ENCODE measurements at regions not wholly inside any gene's neighbourhood (a gene's known extent, or its start where the extent isn't known, plus 50 kb on each side); places are given as distances from the start of the nearest gene placed in this dataset.

DNA sequence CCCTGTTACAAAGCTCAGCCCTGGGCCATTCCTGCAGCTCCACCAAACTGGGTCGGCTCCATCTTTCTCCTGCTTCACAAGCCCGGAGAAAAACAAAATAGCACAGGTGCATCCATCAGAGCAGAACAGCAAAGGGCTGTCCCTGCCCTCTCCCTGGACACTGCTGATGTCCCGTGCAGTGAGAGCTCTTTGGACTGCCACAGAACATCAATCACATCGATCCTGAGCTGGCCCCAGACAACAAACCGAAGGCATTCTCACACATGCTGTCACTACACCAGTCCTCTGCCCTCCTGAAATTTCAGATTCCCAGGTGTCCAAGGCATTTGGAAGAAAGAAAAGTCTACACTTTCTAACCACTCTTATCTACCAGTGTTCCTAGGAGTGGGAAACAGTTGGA is 427.1 kb upstream of the ZMIZ1 start:
- H3K4me1 ChIP-seq (ENCODE audit: control insufficient read depth in 3 of 3, insufficient read depth in 3 of 3, low read length in 3 of 3), result peaks cover 4 to 13% (median 13%) of the 10 kb centered on the region in 3 donors
- no peaks in the 10 kb centered on the region for H3K27me3 ChIP-seq (ENCODE audit: control insufficient read depth in 3 of 3, insufficient read depth in 3 of 3, low read length in 3 of 3)
- H3K4me3 ChIP-seq (ENCODE audit: low read length in 3 of 3), result no peak overlapping the region
- no peak overlapping the region for H3K9ac ChIP-seq (ENCODE audit: low read depth in 1 of 3, low read length in 3 of 3)
- H3K27ac ChIP-seq (ENCODE audit: low read depth, low read length), result no peak overlapping the region
- no peaks in the 10 kb centered on the region for H3K9me3 ChIP-seq (ENCODE audit: control insufficient read depth in 3 of 3, low read length in 3 of 3)
- H3K36me3 ChIP-seq (ENCODE audit: control insufficient read depth in 3 of 3, insufficient read depth in 3 of 3, low read length in 3 of 3), result no peaks in the 10 kb centered on the region

DNA sequence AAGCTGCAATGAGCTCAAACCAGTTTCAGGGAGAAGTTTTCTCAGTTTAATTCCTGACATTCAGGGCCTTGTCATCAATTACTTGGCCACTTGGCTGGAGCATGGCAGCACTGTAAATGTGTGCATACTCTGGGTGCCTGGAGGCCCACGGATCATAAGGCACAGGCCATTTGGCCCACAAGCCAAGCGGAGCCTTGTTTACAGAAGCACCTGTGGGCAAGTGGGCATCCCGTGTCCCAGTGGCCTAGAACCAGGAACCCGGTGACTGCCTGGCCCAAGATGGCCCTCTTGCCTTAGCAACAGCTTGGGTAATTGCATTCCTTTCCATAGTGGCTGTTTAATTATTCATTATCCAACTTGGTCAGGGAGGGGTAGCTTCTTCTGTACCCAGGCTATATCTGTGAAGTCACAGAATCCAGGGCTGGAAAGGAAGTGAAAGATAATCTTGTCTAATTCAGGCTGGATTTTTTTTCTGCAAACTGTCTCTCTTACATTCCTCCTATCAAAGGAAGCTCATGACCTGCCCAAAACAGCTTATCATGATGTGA is 426.4 kb upstream of the ZMIZ1 start:
- Histone ChIP-seq H3K27me3 (ENCODE audit: control insufficient read depth in 3 of 3, insufficient read depth in 3 of 3, low read length in 3 of 3) (no peaks in the 10 kb centered on the region), H3K36me3 (ENCODE audit: control insufficient read depth in 3 of 3, insufficient read depth in 3 of 3, low read length in 3 of 3) (no peaks in the 10 kb centered on the region), H3K9ac (ENCODE audit: low read depth in 1 of 3, low read length in 3 of 3) (no peak overlapping the region), H3K9me3 (ENCODE audit: control insufficient read depth in 3 of 3, low read length in 3 of 3) (no peaks in the 10 kb centered on the region), H3K27ac (ENCODE audit: low read depth, low read length) (no peak overlapping the region), H3K4me3 (ENCODE audit: low read length in 3 of 3) (no peak overlapping the region), H3K4me1 (ENCODE audit: control insufficient read depth in 3 of 3, insufficient read depth in 3 of 3, low read length in 3 of 3) (peaks cover 4 to 13% (median 13%) of the 10 kb centered on the region in 3 donors)

DNA sequence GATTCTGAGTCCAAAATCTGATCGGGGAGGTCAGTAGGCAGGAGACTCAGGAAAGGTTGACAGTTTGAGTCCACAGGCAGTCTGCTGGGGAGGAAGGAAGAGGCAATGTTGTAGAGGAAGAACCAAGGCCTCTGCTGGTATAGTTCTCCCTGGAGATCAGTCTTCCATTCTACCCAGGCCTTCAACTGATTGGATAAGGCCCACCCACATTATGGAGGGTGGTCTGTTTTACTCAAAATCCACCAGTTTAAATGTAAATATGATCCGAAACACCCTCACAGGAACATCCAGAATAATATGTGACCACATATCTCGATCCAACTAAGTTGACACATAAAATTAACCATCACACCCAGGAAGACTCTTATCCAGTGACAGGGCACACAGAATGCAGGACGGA is 425.3 kb upstream of the ZMIZ1 start:
- no peaks in the 10 kb centered on the region for H3K9me3 ChIP-seq (ENCODE audit: control insufficient read depth in 3 of 3, low read length in 3 of 3)
- no peak overlapping the region for H3K9ac ChIP-seq (ENCODE audit: low read depth in 1 of 3, low read length in 3 of 3)
- no peaks in the 10 kb centered on the region for H3K27me3 ChIP-seq (ENCODE audit: control insufficient read depth in 3 of 3, insufficient read depth in 3 of 3, low read length in 3 of 3)
- no peak overlapping the region for H3K27ac ChIP-seq (ENCODE audit: low read depth, low read length)
- no peak overlapping the region for H3K4me3 ChIP-seq (ENCODE audit: low read length in 3 of 3)
- peaks cover 4 to 13% (median 13%) of the 10 kb centered on the region in 3 donors for H3K4me1 ChIP-seq (ENCODE audit: control insufficient read depth in 3 of 3, insufficient read depth in 3 of 3, low read length in 3 of 3)
- no peaks in the 10 kb centered on the region for H3K36me3 ChIP-seq (ENCODE audit: control insufficient read depth in 3 of 3, insufficient read depth in 3 of 3, low read length in 3 of 3)

DNA sequence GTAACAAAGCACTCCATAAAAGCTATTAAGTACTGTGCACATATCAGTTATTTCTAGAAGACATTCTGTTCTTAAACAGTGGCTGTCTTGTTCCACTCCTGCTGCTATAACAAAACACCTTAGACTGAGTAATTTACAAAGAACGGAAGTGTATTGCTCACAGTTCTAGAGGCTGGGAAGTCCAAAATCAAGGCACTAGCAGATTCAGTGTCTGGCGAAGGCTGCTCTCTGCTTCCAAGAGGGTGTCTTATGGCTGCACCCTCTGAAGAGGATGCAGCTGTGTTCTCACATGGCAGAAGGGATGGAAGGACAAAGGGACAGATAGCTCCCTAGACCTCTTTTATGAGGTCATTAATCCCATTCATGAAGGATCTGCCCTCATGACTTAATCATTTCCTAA is 424.2 kb upstream of the ZMIZ1 start:
- Histone ChIP-seq H3K4me3 (ENCODE audit: low read length in 3 of 3) (no peak overlapping the region), H3K27ac (ENCODE audit: low read depth, low read length) (no peak overlapping the region), H3K9ac (ENCODE audit: low read depth in 1 of 3, low read length in 3 of 3) (no peak overlapping the region), H3K27me3 (ENCODE audit: control insufficient read depth in 3 of 3, insufficient read depth in 3 of 3, low read length in 3 of 3) (no peaks in the 10 kb centered on the region), H3K4me1 (ENCODE audit: control insufficient read depth in 3 of 3, insufficient read depth in 3 of 3, low read length in 3 of 3) (peaks cover 4 to 13% (median 13%) of the 10 kb centered on the region in 3 donors), H3K36me3 (ENCODE audit: control insufficient read depth in 3 of 3, insufficient read depth in 3 of 3, low read length in 3 of 3) (no peaks in the 10 kb centered on the region), H3K9me3 (ENCODE audit: control insufficient read depth in 3 of 3, low read length in 3 of 3) (no peaks in the 10 kb centered on the region)

DNA sequence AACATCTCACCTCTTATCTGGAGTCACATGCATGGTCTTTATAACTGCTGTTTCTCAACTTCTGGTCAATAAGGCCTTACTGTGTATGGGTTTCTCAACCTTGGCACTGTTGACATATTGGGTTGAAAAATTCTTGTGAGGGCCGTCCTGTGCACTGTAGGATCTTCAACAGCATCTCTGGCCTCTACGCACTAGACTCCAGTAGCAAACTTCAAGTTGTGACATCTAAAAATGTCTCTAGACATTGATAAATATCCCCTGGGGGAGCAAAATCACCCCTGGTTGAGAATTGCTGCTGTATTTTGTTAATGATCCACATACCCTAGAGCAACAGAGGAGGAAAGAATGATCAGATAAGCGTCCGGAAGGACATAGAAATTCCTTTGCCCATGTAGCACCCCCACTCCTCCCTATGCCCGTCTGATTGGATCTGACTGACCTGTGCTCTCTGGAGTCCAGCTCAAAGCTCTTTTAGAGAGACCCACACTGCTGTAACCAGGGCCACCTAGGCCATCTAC is 423.5 kb upstream of the ZMIZ1 start:
- Histone ChIP-seq H3K9me3 (ENCODE audit: control insufficient read depth in 3 of 3, low read length in 3 of 3) (no peaks in the 10 kb centered on the region), H3K9ac (ENCODE audit: low read depth in 1 of 3, low read length in 3 of 3) (no peak overlapping the region), H3K4me1 (ENCODE audit: control insufficient read depth in 3 of 3, insufficient read depth in 3 of 3, low read length in 3 of 3) (peaks cover 4 to 13% (median 13%) of the 10 kb centered on the region in 3 donors), H3K27ac (ENCODE audit: low read depth, low read length) (no peak overlapping the region), H3K36me3 (ENCODE audit: control insufficient read depth in 3 of 3, insufficient read depth in 3 of 3, low read length in 3 of 3) (no peaks in the 10 kb centered on the region), H3K4me3 (ENCODE audit: low read length in 3 of 3) (no peak overlapping the region), H3K27me3 (ENCODE audit: control insufficient read depth in 3 of 3, insufficient read depth in 3 of 3, low read length in 3 of 3) (no peaks in the 10 kb centered on the region)

DNA sequence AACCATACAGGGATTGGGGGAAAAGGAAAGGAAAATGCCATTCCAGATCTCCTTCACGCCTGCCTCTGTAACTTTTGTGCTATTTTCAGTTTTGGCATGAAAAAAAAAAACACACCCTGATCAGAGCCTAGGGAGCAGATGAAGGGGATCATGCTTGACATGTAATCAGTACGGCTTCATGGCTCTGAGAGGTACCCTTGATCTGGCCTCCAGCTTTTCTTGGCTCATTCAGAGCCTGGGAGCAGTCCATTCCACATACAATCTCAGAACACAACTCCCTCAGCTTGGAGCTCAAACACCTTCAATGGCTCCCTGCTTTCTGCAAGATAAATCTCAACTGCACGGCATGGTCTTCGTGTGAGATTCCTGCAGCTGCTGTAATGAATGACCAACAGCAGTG is 422.8 kb upstream of the ZMIZ1 start:
- no peaks in the 10 kb centered on the region for H3K27me3 ChIP-seq (ENCODE audit: control insufficient read depth in 3 of 3, insufficient read depth in 3 of 3, low read length in 3 of 3)
- H3K9me3 ChIP-seq (ENCODE audit: control insufficient read depth in 3 of 3, low read length in 3 of 3), result no peaks in the 10 kb centered on the region
- no peaks in the 10 kb centered on the region for H3K36me3 ChIP-seq (ENCODE audit: control insufficient read depth in 3 of 3, insufficient read depth in 3 of 3, low read length in 3 of 3)
- no peak overlapping the region for H3K27ac ChIP-seq (ENCODE audit: low read depth, low read length)
- peaks cover 4 to 10% (median 10%) of the 10 kb centered on the region in 3 donors for H3K4me1 ChIP-seq (ENCODE audit: control insufficient read depth in 3 of 3, insufficient read depth in 3 of 3, low read length in 3 of 3)
- no peak overlapping the region for H3K9ac ChIP-seq (ENCODE audit: low read depth in 1 of 3, low read length in 3 of 3)
- no peak overlapping the region for H3K4me3 ChIP-seq (ENCODE audit: low read length in 3 of 3)

DNA sequence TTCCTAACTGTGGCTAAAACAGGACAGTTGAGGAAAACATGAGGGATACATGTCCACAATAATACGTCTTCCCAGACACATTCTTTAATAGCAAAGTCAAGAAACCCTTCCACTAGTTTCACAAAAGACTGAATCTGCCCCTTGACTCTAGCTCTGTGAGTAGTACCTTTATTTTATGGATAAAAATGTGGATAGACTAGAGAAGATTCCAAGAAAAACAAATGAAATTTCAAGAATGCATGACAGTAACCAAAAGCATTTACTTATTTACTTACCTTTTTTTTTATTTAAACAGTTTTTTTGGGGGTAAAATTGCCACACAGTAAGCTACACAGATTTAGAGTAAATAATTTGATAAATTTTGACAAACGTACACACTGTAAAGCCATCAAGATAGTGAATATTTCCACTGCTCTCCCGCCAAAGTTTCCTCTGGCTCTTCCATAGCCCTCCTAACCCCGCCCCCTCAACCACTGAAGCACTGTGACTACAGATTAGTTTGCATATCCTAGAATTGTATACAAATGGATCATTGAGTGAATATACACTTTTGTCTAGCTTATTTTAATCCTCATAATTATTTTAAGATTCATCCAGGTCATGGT is 420.4 kb upstream of the ZMIZ1 start:
- Histone ChIP-seq H3K4me1 (ENCODE audit: control insufficient read depth in 3 of 3, insufficient read depth in 3 of 3, low read length in 3 of 3) (no peaks in the 10 kb centered on the region), H3K27ac (ENCODE audit: low read depth, low read length) (no peak overlapping the region), H3K9me3 (ENCODE audit: control insufficient read depth in 3 of 3, low read length in 3 of 3) (no peaks in the 10 kb centered on the region), H3K9ac (ENCODE audit: low read depth in 1 of 3, low read length in 3 of 3) (no peak overlapping the region), H3K4me3 (ENCODE audit: low read length in 3 of 3) (no peak overlapping the region), H3K36me3 (ENCODE audit: control insufficient read depth in 3 of 3, insufficient read depth in 3 of 3, low read length in 3 of 3) (no peaks in the 10 kb centered on the region), H3K27me3 (ENCODE audit: control insufficient read depth in 3 of 3, insufficient read depth in 3 of 3, low read length in 3 of 3) (peaks cover 0 to 2% (median 0%) of the 10 kb centered on the region in 3 donors)

DNA sequence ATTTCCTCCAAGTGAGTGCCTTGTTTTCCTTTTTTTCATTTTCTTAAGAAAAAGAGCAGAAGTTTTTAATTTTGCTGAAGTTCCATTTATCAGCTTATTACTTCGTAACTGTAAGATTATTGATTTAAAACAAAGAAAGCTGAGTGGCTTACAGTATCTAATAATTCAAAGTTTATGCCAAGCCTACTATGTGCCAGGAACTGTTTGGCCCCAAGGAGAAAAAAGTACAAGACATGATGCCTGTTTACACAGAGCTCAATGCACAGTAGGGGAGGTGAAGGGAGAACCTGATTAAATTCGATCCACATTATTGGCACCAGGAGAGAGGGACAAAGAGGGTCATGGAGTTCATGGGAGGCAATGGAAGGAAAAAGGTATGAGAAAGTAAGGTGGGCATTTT is 419.3 kb upstream of the ZMIZ1 start:
- no peak overlapping the region for H3K9ac ChIP-seq (ENCODE audit: low read depth in 1 of 3, low read length in 3 of 3)
- no peak overlapping the region for H3K27ac ChIP-seq (ENCODE audit: low read depth, low read length)
- no peak overlapping the region for H3K4me3 ChIP-seq (ENCODE audit: low read length in 3 of 3)
- no peaks in the 10 kb centered on the region for H3K9me3 ChIP-seq (ENCODE audit: control insufficient read depth in 3 of 3, low read length in 3 of 3)
- peaks cover 0 to 2% (median 2%) of the 10 kb centered on the region in 3 donors for H3K27me3 ChIP-seq (ENCODE audit: control insufficient read depth in 3 of 3, insufficient read depth in 3 of 3, low read length in 3 of 3)
- no peaks in the 10 kb centered on the region for H3K36me3 ChIP-seq (ENCODE audit: control insufficient read depth in 3 of 3, insufficient read depth in 3 of 3, low read length in 3 of 3)
- no peaks in the 10 kb centered on the region for H3K4me1 ChIP-seq (ENCODE audit: control insufficient read depth in 3 of 3, insufficient read depth in 3 of 3, low read length in 3 of 3)

DNA sequence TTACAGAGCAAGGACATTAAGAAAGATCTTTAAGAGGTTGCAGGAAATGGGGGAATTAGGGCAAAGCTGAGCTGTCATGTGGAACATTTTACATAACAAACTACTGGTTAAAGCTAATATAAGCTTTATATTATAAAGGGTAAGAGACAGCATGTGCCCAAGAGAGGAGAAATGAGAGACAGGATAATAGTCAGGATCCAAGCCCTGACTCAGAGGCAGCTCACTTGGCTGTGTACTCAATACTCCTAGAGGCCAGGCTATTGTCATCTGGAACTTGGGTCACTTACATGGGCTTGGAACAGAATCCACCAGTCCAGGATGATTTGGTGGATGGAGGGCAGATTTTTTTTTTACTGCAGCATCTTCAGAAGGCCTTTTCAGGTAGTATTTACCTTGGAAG is 418.6 kb upstream of the ZMIZ1 start:
- H3K36me3 ChIP-seq (ENCODE audit: control insufficient read depth in 3 of 3, insufficient read depth in 3 of 3, low read length in 3 of 3), result no peaks in the 10 kb centered on the region
- H3K27ac ChIP-seq (ENCODE audit: low read depth, low read length), result no peak overlapping the region
- H3K4me3 ChIP-seq (ENCODE audit: low read length in 3 of 3), result no peak overlapping the region
- no peaks in the 10 kb centered on the region for H3K4me1 ChIP-seq (ENCODE audit: control insufficient read depth in 3 of 3, insufficient read depth in 3 of 3, low read length in 3 of 3)
- H3K9ac ChIP-seq (ENCODE audit: low read depth in 1 of 3, low read length in 3 of 3), result no peak overlapping the region
- H3K9me3 ChIP-seq (ENCODE audit: control insufficient read depth in 3 of 3, low read length in 3 of 3), result no peaks in the 10 kb centered on the region
- peaks cover 0 to 2% (median 2%) of the 10 kb centered on the region in 3 donors for H3K27me3 ChIP-seq (ENCODE audit: control insufficient read depth in 3 of 3, insufficient read depth in 3 of 3, low read length in 3 of 3)

DNA sequence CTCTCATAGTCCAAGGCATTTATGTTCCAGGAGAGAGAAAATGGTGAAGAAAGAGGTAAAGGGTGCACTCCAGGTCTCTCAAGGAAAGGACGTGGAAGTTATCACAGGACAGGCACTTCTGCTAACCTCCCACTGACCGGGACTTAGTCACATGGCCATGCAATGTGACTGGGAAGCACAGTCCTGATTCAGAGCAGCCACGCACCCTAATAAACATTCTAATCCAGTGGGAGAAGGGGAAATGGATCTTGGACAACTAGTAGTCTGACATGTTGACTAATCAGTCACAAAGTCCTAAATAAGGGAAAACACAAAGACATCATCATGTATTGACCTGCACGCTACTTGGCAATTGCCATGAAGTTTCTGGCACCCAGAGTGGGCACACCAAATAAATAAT is 417.5 kb upstream of the ZMIZ1 start:
- Histone ChIP-seq H3K27me3 (ENCODE audit: control insufficient read depth in 3 of 3, insufficient read depth in 3 of 3, low read length in 3 of 3) (peaks cover 0 to 2% (median 2%) of the 10 kb centered on the region in 3 donors), H3K4me1 (ENCODE audit: control insufficient read depth in 3 of 3, insufficient read depth in 3 of 3, low read length in 3 of 3) (no peaks in the 10 kb centered on the region), H3K27ac (ENCODE audit: low read depth, low read length) (no peak overlapping the region), H3K9ac (ENCODE audit: low read depth in 1 of 3, low read length in 3 of 3) (no peak overlapping the region), H3K36me3 (ENCODE audit: control insufficient read depth in 3 of 3, insufficient read depth in 3 of 3, low read length in 3 of 3) (no peaks in the 10 kb centered on the region), H3K9me3 (ENCODE audit: control insufficient read depth in 3 of 3, low read length in 3 of 3) (no peaks in the 10 kb centered on the region), H3K4me3 (ENCODE audit: low read length in 3 of 3) (no peak overlapping the region)
